ENCODE measurements at regions not wholly inside any gene's neighbourhood (a gene's known extent, or its start where the extent isn't known, plus 50 kb on each side); places are given as distances from the start of the nearest gene placed in this dataset.

- no peak for DNase-seq
- H3K36me3 ChIP-seq (replicated peaks in 1 of 2), result no peaks in the 10 kb centered on the region
- H3K9me3 ChIP-seq (replicated peaks in 1 of 3), result no peaks in the 10 kb centered on the region
- no peak overlapping the region for H3K4me3 ChIP-seq
- H3K27me3 ChIP-seq, result no peaks in the 10 kb centered on the region
- H3K4me1 ChIP-seq (replicated peaks in 1 of 2), result no peaks in the 10 kb centered on the region
- intact Hi-C loops (cut with DNase I), result no loop called here
- no peak for TF ChIP-seq POLR2A (IDR thresholded peaks at IDR 0.05)
- no peak for TF ChIP-seq CTCF (IDR thresholded peaks at IDR 0.05)
- H3K27ac ChIP-seq, result no peak overlapping the region
Measured at GRCh38 chr13:63979951-63980350, 2564.3 kb upstream of the PCDH20 start.

GRCh38 chr13:63972328-63972727, 2556.7 kb upstream of the PCDH20 start:
- Histone ChIP-seq H3K4me3 (no peak overlapping the region), H3K27me3 (no peaks in the 10 kb centered on the region), H3K9me3 (replicated peaks in 1 of 3) (no peaks in the 10 kb centered on the region), H3K36me3 (replicated peaks in 1 of 2) (no peaks in the 10 kb centered on the region), H3K4me1 (replicated peaks in 1 of 2) (no peaks in the 10 kb centered on the region), H3K27ac (no peak overlapping the region)
- intact Hi-C loops (cut with DNase I), result no loop called here
- 39 to 58% (median 47%) methylated on average over 2 of the region's 2 CpGs for WGBS, 4 donors
- DNase-seq, result no peak
- no peak for TF ChIP-seq POLR2A (IDR thresholded peaks at IDR 0.05)
- TF ChIP-seq CTCF (IDR thresholded peaks at IDR 0.05), result no peak

DNA sequence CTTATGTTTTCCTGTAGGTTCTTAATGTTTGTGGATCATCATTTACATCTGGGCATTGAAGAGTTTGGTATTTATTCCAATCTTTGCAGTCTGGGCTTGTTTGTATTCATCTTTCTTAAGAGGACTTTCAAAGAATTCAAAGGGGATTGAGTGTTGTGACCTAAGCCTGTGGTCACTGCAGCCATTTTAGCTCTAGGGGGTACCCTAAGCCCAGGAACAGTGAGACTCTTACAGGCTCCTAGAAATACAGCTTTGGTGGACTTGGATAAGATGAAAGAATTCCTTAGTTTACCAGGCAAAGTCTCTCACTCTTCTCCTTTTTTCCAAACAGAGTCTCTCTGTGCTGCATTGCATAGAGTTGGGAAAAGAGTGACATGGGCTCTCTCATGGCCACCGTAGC, 2539.0 kb upstream of the PCDH20 start:
- DNase-seq, result no peak

DNA sequence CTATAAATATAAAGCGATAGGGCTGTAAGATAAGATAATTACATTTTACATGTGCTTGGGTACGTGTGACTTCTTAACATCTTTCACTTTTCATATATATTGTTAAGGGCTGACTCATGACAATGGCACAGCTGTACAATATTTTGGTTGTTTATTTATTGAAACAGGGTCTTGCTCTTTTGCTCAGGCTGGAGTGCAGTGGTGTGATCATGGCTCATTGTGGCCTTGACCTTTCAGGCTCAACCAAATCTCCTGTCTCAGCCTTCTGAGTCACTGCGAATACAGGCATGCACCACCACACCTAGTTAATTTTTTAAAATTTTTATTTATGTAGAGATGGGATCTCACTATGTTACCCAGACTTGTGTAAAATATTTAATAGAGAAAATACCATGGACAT, 2532.4 kb upstream of the PCDH20 start:
- intact Hi-C loops (cut with DNase I), result no loop called here
- no peak for TF ChIP-seq POLR2A (IDR thresholded peaks at IDR 0.05)
- no peak for TF ChIP-seq CTCF (IDR thresholded peaks at IDR 0.05)
- peak in 2 of 7 donors; percentile 13 to 17 for DNase-seq
- Histone ChIP-seq H3K36me3 (replicated peaks in 1 of 2) (no peaks in the 10 kb centered on the region), H3K4me3 (no peak overlapping the region), H3K4me1 (replicated peaks in 1 of 2) (no peaks in the 10 kb centered on the region), H3K9me3 (replicated peaks in 1 of 3) (peaks cover 0 to 13% (median 0%) of the 10 kb centered on the region in 3 donors), H3K27ac (no peak overlapping the region), H3K27me3 (no peaks in the 10 kb centered on the region)
- WGBS, 4 donors, result 58 to 73% (median 66%) methylated on average over 3 of the region's 3 CpGs

More for the DNA sequence above, 2539.0 kb upstream of the PCDH20 start:
- Histone ChIP-seq H3K9me3 (replicated peaks in 1 of 3) (peaks cover 0 to 15% (median 0%) of the 10 kb centered on the region in 3 donors), H3K36me3 (replicated peaks in 1 of 2) (no peaks in the 10 kb centered on the region), H3K4me1 (replicated peaks in 1 of 2) (no peaks in the 10 kb centered on the region), H3K27ac (no peak overlapping the region), H3K27me3 (no peaks in the 10 kb centered on the region), H3K4me3 (no peak overlapping the region)
- whole genome bisulfite sequencing, 4 donors, result 89 to 100% (median 97%) methylated on average over 1 of the region's 1 CpG
- TF ChIP-seq CTCF (IDR thresholded peaks at IDR 0.05) (no peak), POLR2A (IDR thresholded peaks at IDR 0.05) (no peak)
- intact Hi-C loops (cut with DNase I), result no loop called here
